ENCODE measurements at regions not wholly inside any gene's neighbourhood (a gene's known extent, or its start where the extent isn't known, plus 50 kb on each side); places are given as distances from the start of the nearest gene placed in this dataset.
"Not testable (repeated sequence)": the region's sequence is repeated elsewhere in the genome, so short reads cannot be mapped to it uniquely, and the experiment has no call there.

DNA sequence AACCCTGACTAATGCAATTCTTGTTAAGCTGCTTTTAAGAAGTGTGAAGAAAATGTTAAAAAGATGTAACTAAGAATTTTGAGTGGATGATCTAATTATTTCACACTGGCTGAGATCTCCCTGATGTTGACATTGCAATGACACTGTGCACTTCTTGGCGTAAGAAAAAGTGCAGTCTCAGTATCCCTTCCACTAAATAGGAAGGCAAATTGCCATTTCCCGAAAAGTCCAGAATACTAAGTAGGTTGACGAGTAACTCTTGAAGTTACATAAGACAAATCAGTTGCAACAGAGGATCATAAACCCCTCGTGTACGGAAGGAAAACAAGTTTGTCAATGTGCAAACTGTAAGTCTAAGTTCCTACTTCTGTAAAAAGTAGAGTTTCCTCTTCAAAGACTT, 189.9 kb downstream of the LMLN start:
- DNase-seq = not testable (repeated sequence)

DNA sequence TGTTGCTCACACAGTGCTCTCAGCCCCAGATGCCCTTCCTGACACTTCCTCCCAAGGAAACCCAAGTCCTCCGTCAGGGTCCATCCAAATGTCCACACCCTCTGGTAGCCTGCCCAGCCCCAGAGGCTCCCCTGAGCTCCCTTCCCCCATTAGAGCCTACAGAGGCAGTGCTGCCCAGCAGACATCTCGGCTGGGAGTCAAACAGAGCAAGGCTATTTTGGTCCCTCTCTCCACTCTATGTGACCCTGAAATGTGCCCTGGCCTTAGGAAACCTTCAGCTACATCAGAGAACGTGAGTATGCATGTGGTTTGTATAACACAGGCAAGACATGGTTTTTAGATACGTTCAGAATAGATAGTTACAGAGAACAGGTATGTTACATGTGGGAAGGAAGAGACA, 191.8 kb downstream of the LMLN start:
- DNase-seq = peak; percentile 10

GRCh38 chr3:198155771-198156170, 195.8 kb downstream of the LMLN start:
- DNase-seq = not testable (repeated sequence)

GRCh38 chr3:198157231-198157868, 197.3 kb downstream of the LMLN start:
- not testable (repeated sequence) for DNase-seq

- not testable (repeated sequence) for DNase-seq
These were observed 198.0 kb downstream of the LMLN start for GRCh38 chr3:198158007-198158406.

DNA sequence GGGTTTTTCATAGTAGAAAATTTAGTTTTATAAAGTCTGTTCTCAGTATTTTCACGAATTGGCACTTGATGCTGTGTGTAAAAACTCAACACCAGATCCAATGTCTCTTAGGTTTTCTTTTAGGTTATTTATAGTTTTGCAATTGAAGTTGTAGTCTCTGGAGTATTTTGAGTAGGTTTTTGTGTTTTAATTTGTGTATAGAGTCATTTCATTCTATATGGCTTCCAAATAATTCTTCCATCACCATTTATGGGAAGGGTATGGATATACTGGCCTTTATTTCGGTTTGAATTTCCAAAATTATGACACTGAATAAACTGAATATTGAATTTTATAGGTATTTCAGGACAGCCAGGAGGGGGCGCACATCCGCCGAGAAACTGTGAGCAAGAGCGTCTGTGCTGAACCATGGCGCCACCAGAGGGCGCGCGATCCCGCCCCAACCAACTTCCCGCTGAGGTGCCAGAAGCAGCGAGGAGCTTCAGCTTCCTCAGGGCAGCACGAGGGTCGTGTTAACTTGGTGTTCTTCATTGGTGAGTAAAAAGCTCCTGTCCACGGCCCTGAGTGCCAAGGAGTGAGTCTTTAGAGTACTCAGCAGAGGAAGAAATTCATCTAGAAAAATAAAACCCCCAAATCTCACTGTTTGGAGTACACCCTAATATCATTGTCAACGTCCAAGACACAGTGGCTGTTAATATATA, 207.5 kb downstream of the LMLN start:
- peak; percentile 47 for DNase-seq

DNA sequence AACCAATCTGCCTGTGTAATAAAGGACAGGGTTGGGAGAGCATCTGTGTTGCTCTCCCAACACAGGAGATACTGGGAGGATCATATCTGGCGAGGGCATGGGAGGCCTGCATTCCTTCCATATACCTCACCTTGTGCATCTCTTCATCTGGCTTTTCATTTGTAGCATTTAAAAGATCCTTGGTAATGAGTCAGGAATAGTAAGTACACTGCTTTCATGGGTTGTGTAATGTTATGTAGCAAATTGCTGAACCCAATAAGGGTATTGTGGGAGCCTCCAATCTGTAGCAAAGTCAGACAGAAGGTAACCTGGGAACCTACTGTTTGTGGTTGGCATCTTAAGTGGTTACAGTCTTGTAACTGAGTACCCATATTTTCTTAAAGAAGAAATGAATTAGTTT, 210.8 kb downstream of the LMLN start:
- DNase-seq = not testable (repeated sequence)

DNA sequence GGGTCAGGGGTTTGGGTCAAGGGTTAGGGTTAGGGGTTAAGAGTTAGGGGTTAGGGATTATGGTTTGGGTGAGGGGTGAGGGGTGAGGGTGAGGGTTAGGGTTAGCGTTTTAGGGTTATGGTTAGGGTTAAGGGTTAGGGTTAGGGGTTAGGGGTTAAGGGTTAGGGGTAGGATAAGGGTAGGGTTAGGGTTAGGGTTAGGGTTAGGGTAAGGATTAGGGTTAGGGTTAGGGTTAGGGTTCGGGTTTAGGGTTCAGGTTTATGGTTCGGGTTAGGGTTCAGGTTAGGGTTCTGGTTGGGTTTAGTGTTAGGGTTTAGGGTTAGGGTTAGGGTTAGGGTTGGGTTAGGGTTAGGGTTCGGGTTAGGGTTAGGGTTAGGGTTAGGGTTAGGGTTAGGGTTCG, 213.1 kb downstream of the LMLN start:
- DNase-seq = not testable (repeated sequence)

GRCh38 chr3:198173929-198174574, 214.0 kb downstream of the LMLN start:
- DNase-seq = not testable (repeated sequence)
